Neuronal stem cell (in vitro differentiated cells): ENCODE measurements at regions not wholly inside any gene's neighbourhood (a gene's known extent, or its start where the extent isn't known, plus 50 kb on each side); places are given as distances from the start of the nearest gene placed in this dataset.
"Not testable (repeated sequence)": the region's sequence is repeated elsewhere in the genome, so short reads cannot be mapped to it uniquely, and the experiment has no call there.

Experiments used
- DNase-seq: peaks from one replicate; pipeline ENCODE4 v3.0.0-alpha.2; 2013; ENCODE audit warnings: low spot score
- H2AFZ ChIP-seq: one replicate; pipeline ENCODE4 v1.6.1; 2013; ENCODE audit warnings: mild to moderate bottlenecking, low read length, inconsistent platforms
- H2AK5ac ChIP-seq: 2 replicates; pipeline ENCODE4 v1.6.1; 2013; ENCODE audit warnings: low read depth, mild to moderate bottlenecking, inconsistent platforms, low read length, moderate library complexity, mixed read lengths
- H2BK120ac ChIP-seq: 2 replicates; pipeline ENCODE4 v1.6.1; 2013; ENCODE audit warnings: low read depth, mild to moderate bottlenecking, inconsistent platforms, low read length, moderate library complexity, mixed read lengths
- H2BK12ac ChIP-seq: one replicate; pipeline ENCODE4 v1.6.1; 2013; ENCODE audit warnings: low read length, inconsistent platforms
- H2BK15ac ChIP-seq: 2 replicates; pipeline ENCODE4 v1.6.1; 2013; ENCODE audit warnings: mild to moderate bottlenecking, low read length, inconsistent platforms, mixed read lengths
- H2BK5ac ChIP-seq: one replicate; pipeline ENCODE4 v1.6.1; 2013; ENCODE audit warnings: inconsistent platforms, mild to moderate bottlenecking, low read length, moderate library complexity
- H3K14ac ChIP-seq: one replicate; pipeline ENCODE4 v1.6.1; 2013; ENCODE audit warnings: low read length, inconsistent platforms
- H3K18ac ChIP-seq: 2 replicates; pipeline ENCODE4 v1.6.1; 2013; ENCODE audit warnings: low read length, inconsistent platforms
- H3K23ac ChIP-seq: 2 replicates; pipeline ENCODE4 v1.6.1; 2013; ENCODE audit warnings: low read depth, mild to moderate bottlenecking, mixed read lengths, low read length, inconsistent platforms; ENCODE audit not compliant: poor library complexity
- H3K27ac ChIP-seq: replicated peaks from 3 replicates; pipeline ENCODE4 v1.5.1; 2013; ENCODE audit warnings: low read length, inconsistent platforms
- H3K27me3 ChIP-seq, 3 experiments: 2 replicates each; pipeline ENCODE4 v1.6.1; 2013; ENCODE audit warnings: low read length in 3 of 3, mild to moderate bottlenecking in 2 of 3, inconsistent platforms in 1 of 3, low read depth in 1 of 3, mixed read lengths in 1 of 3, moderate library complexity in 1 of 3; ENCODE audit not compliant: control insufficient read depth in 3 of 3, insufficient read depth in 3 of 3
- H3K36me3 ChIP-seq, 2 donors: replicated peaks in 1 of 2; 2 replicates each; pipeline ENCODE4 v1.6.1; 2013; ENCODE audit warnings: low read length in 2 of 2; ENCODE audit not compliant: control insufficient read depth in 2 of 2, insufficient read depth in 2 of 2
- H3K4ac ChIP-seq: 2 replicates; pipeline ENCODE4 v1.6.1; 2013; ENCODE audit warnings: inconsistent platforms, mild to moderate bottlenecking, low read length, moderate library complexity
- H3K4me1 ChIP-seq, 2 donors: 1 replicate in 1 of 2; 2 replicates in 1 of 2; pipeline ENCODE4 v1.6.1; 2013; ENCODE audit warnings: low read length in 2 of 2, low read depth in 1 of 2; ENCODE audit not compliant: control insufficient read depth in 2 of 2, insufficient read depth in 1 of 2
- H3K4me2 ChIP-seq: one replicate; pipeline ENCODE4 v1.6.1; 2013; ENCODE audit warnings: mild to moderate bottlenecking, low read length, inconsistent platforms; ENCODE audit not compliant: insufficient read depth, poor library complexity, severe bottlenecking
- H3K4me3 ChIP-seq, 2 donors: 2 replicates each; pipeline ENCODE4 v1.5.1; 2013; ENCODE audit warnings: low read length in 2 of 2, mild to moderate bottlenecking in 2 of 2, inconsistent platforms in 1 of 2, moderate library complexity in 1 of 2
- H3K79me1 ChIP-seq: one replicate; pipeline ENCODE4 v1.6.1; 2013; ENCODE audit warnings: low read depth, mild to moderate bottlenecking, inconsistent platforms, low read length, moderate library complexity
- H3K9ac ChIP-seq: one replicate; pipeline ENCODE4 v1.6.1; 2013; ENCODE audit warnings: mild to moderate bottlenecking, low read depth, low read length, inconsistent platforms; ENCODE audit not compliant: poor library complexity
- H3K9me3 ChIP-seq, 2 donors: replicated peaks in 1 of 2; 2 replicates each; pipeline versions ENCODE3 to v1.6.1; 2013; ENCODE audit warnings: low read length in 2 of 2, mild to moderate bottlenecking in 2 of 2, inconsistent platforms in 1 of 2, low read depth in 1 of 2, mixed read lengths in 1 of 2, moderate library complexity in 1 of 2; ENCODE audit not compliant: control insufficient read depth in 2 of 2, insufficient read depth in 1 of 2
- H4K8ac ChIP-seq: one replicate; pipeline ENCODE4 v1.6.1; 2013; ENCODE audit warnings: low read depth, mild to moderate bottlenecking, inconsistent platforms, low read length, moderate library complexity
- H4K91ac ChIP-seq: one replicate; pipeline ENCODE4 v1.6.1; 2013; ENCODE audit warnings: low read length, low read depth, mild to moderate bottlenecking, inconsistent platforms; ENCODE audit not compliant: poor library complexity
- WGBS, 2 donors: extraction: QIAGEN DNeasy Blood & Tissue Kit; methylation state at CpG; one replicate each; pipeline ENCODE4 v1.1.7; 2013; ENCODE audit warnings: missing lambda C conversion rate in 2 of 2, mixed read lengths in 1 of 2; ENCODE audit not compliant: insufficient read length in 2 of 2, insufficient replicate concordance in 1 of 2; ENCODE audit errors: extremely low coverage in 2 of 2; 5-methylcytosine and 5-hydroxymethylcytosine counted together

DNA sequence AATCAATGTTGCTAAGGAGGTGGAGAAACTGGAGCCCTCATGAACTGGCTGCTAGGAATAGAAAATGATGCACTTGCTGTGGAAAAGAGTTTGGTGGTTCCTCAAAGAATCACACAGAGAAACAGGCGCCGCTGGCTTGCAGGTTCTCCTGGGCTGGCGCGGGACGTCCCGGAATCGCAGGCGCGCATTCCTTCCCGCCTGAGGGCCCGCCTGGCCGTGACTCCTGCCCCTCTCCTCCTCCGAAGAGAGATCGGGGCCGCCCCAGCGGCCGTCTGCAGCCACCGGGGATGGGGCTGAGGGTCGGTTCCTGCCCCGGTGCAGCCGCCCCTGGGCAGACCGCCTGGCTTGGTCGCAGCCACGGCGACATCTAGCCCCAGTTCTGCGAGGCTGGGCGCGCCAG lies 284.4 kb downstream of the CWH43 start:
- not testable (repeated sequence) for H2BK12ac ChIP-seq, H3K4ac ChIP-seq, H3K9ac ChIP-seq, H2AFZ ChIP-seq, H4K91ac ChIP-seq, H3K23ac ChIP-seq, H3K4me3 ChIP-seq, H3K18ac ChIP-seq, H3K9me3 ChIP-seq, H4K8ac ChIP-seq, H3K27me3 ChIP-seq, DNase-seq, H2BK120ac ChIP-seq, H3K14ac ChIP-seq, H2AK5ac ChIP-seq, H3K4me1 ChIP-seq, H3K36me3 ChIP-seq, H3K79me1 ChIP-seq, H2BK15ac ChIP-seq, H3K4me2 ChIP-seq, H3K27ac ChIP-seq, H2BK5ac ChIP-seq
- no CpG with 5 or more reads among the region's 28 CpGs for WGBS, 2 donors

GRCh38 chr4:49270912-49271311 lies 284.8 kb downstream of the CWH43 start:
- not testable (repeated sequence) for H3K9me3 ChIP-seq, H3K4me1 ChIP-seq, DNase-seq, H3K27me3 ChIP-seq, H4K8ac ChIP-seq, H2BK12ac ChIP-seq, H3K4me3 ChIP-seq, H3K18ac ChIP-seq, H3K4me2 ChIP-seq, H2BK15ac ChIP-seq, H4K91ac ChIP-seq, H2BK5ac ChIP-seq, H2AK5ac ChIP-seq, H3K27ac ChIP-seq, H2BK120ac ChIP-seq, H3K23ac ChIP-seq, H3K14ac ChIP-seq, H3K79me1 ChIP-seq, H3K9ac ChIP-seq, H3K36me3 ChIP-seq, H3K4ac ChIP-seq, H2AFZ ChIP-seq
- no CpG with 5 or more reads among the region's 21 CpGs for WGBS, 2 donors

GRCh38 chr4:49285905-49286304 lies 299.8 kb downstream of the CWH43 start:
- not testable (repeated sequence) for H3K4me2 ChIP-seq, H4K91ac ChIP-seq, H2AFZ ChIP-seq, H3K4me1 ChIP-seq, H3K9ac ChIP-seq, H2BK120ac ChIP-seq, H3K4ac ChIP-seq, H3K27ac ChIP-seq, H2AK5ac ChIP-seq, H3K23ac ChIP-seq, H2BK15ac ChIP-seq, H3K18ac ChIP-seq, H2BK12ac ChIP-seq, H4K8ac ChIP-seq, H3K79me1 ChIP-seq, H3K36me3 ChIP-seq, DNase-seq, H3K27me3 ChIP-seq, H3K9me3 ChIP-seq, H3K14ac ChIP-seq, H3K4me3 ChIP-seq, H2BK5ac ChIP-seq
- WGBS, 2 donors: no CpG with 5 or more reads among the region's 9 CpGs

GRCh38 chr4:49286926-49287745 lies 301.1 kb downstream of the CWH43 start:
- not testable (repeated sequence) for H2AK5ac ChIP-seq, H2AFZ ChIP-seq, H4K91ac ChIP-seq, H3K23ac ChIP-seq, H3K4me2 ChIP-seq, H3K18ac ChIP-seq, H2BK120ac ChIP-seq, H3K4me1 ChIP-seq, H3K27ac ChIP-seq, H2BK12ac ChIP-seq, H2BK15ac ChIP-seq, H3K79me1 ChIP-seq, H2BK5ac ChIP-seq, H3K4me3 ChIP-seq, H3K27me3 ChIP-seq, H3K4ac ChIP-seq, H3K36me3 ChIP-seq, DNase-seq, H3K9ac ChIP-seq, H4K8ac ChIP-seq, H3K9me3 ChIP-seq, H3K14ac ChIP-seq
- WGBS, 2 donors: no CpG with 5 or more reads among the region's 15 CpGs
